LNCaP clone FGC (cell line): ENCODE measurements at regions not wholly inside any gene's neighbourhood (a gene's known extent, or its start where the extent isn't known, plus 50 kb on each side); places are given as distances from the start of the nearest gene placed in this dataset.

Experiments used
- DNase-seq: peaks from one replicate; pipeline ENCODE4 v3.0.0-alpha.2; 2011; ENCODE audit warnings: low read depth
- H3K4me3 ChIP-seq: 2 replicates; pipeline ENCODE4 v1.5.1; 2011; ENCODE audit warnings: mild to moderate bottlenecking, low read depth, low read length, control low read depth
- CTCF ChIP-seq: IDR thresholded peaks from 2 replicates; pipeline ENCODE4 v1.5.1; 2012; ENCODE audit warnings: mild to moderate bottlenecking; ENCODE audit not compliant: control insufficient read depth, insufficient read depth; ENCODE audit errors: extremely low read depth

DNA sequence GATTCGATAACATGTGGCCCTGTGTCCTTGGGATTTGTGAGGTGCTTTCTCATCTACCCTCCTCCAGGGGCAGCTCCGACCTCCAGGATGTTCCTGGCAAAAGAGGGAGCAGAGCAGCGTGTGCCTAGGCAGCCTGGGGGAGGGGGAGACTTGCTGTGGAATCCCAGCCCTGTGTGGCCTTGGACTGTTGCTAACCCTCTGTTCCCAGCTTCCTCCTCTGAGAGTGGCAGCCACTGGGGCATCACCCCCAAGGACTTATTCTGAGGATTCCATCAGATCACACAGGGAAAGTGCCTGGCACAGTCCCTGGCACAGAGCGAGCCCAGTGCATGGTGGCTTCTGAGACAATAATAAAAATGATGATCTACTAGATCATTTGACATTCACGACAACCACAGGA is 265.1 kb upstream of the MVB12B start:
- TF ChIP-seq CTCF: no peak
- no peak overlapping the region for H3K4me3 ChIP-seq
- DNase-seq: no peak

DNA sequence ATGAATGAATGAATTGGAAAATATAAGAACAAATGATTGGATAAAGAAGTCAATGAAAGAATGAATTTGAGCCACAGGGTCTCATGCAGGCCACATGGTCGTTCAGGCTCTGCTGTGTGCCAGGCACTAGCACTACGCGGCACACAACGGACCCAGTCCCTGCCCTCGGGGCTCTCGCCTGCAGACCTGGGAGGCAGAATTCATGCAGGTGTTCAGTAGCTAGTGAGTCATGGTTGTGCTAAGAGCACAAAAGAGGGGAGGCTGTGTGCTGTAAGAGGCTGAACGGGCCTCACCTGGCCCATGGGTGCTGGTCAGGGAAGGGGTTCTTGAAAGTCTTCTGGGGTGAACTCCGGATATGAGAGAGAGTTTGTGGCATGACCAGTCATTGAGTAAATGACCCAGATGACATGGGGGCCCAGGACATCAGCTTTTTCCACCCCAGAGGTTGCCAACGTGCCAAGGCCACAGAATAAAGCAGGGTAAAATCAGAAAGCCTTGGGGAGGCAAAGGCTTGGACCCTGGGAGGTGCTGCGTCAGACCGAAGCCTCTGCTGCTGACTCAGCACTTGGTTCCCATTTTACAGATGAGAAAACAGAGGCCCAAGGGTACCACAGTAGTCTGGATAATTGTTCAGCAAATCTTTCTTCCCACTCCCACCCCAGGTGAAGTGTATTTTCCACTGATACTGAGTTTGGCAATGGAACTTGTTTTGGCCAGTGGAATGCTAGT is 264.3 kb upstream of the MVB12B start:
- no peak for DNase-seq
- TF ChIP-seq CTCF: no peak
- no peak overlapping the region for H3K4me3 ChIP-seq

- no peak for TF ChIP-seq CTCF
- DNase-seq: no peak
- no peak overlapping the region for H3K4me3 ChIP-seq
These were observed 263.3 kb upstream of the MVB12B start for GRCh38 chr9:126063326-126063725.

GRCh38 chr9:126066131-126066530 is 260.5 kb upstream of the MVB12B start:
- DNase-seq: no peak
- H3K4me3 ChIP-seq: no peak overlapping the region
- TF ChIP-seq CTCF: no peak

DNA sequence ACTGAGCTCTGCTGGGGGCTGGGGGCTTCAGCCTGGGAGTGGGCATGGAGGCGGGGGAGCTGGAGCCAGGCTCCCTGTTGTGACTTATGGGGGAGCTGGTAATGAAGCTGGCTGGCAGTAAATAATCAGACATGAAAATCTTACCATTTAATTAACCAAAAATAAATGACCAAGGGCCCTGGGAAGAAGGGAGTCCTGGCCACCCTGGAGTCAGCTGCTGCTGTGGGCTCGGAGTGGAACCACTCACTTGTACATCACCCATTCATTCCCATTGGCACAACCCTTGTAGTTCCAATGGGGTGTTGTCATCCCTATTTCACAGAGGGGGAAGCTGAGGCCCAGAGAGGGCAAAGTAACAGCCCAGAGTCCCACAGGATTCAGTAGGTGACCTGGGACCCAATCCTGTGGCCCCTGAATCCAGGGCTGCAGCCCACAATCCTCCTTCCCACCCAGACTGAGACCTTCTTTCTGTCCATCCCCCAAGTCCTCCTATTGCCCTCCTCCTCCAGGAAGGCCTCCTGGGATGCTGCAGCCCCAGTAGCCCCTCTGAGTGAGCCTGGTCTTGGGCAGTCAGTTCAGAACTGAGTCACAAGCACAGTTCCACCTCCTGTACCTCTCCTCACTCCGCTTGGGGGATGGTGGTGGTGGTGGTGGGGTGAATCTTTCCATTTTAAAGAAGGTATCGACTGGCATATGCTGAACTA is 259.4 kb upstream of the MVB12B start:
- TF ChIP-seq CTCF: no peak
- DNase-seq: no peak
- H3K4me3 ChIP-seq: no peak overlapping the region

- no peak for DNase-seq
- TF ChIP-seq CTCF: no peak
- H3K4me3 ChIP-seq: no peak overlapping the region
These were observed 257.9 kb upstream of the MVB12B start for GRCh38 chr9:126068534-126069230.
